UCSD-AML1 (cell line): ENCODE measurements at regions not wholly inside any gene's neighbourhood (a gene's known extent, or its start where the extent isn't known, plus 50 kb on each side); places are given as distances from the start of the nearest gene placed in this dataset.

Experiments used
- DNase-seq: peaks from one replicate; lab custom pipeline; 2025; ENCODE audit not compliant: unreplicated experiment; lab: John Stamatoyannopoulos, UW

DNA sequence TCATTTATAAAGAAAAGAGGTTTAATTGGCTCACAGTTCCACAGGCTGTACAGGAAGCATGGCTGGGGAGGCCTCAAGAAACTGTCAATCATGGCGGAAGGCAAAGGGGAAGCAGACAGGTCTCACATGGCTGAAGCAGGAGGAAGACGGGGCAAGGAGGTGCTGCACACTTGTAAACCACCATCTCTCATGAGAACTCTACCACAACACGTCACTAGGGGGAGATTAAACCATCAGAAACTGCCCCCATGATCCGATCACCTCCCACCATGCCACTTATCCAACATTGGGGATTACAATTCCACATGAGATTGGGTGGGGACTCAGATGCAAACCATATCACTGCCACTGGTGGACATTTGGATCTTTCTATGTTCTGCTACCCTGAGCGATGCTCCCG, 351.4 kb downstream of the NPHP4 start:
- no peak for DNase-seq

DNA sequence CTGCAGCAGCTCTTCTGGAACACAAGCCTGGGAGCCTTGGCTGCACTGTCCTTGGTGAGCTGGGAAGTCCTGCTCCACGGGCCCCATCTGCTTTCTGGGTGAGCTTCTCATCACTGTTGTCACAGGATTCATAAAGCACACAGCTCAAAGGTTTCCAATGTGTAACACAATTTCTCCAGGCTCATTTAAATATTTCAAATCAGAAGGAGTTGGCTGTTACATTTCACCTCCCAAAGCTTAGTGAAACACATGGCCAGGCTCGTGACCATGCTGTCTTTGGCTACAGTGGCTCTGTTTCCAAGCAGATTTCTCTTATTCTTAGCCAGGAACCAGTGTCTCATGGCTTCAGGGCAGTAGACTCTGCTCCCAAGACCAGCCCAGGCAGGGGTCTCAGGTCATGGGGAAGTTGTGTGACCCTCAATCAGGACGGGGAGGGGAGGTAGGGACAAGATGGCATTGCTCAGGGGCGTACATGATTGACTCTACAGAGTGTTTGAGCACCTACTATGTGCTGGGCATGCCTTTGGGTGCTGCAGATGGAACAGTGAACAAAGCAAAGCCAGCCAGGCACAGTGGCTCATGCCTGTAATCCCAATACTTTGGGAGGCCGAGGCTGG, 353.0 kb downstream of the NPHP4 start:
- no peak for DNase-seq

DNA sequence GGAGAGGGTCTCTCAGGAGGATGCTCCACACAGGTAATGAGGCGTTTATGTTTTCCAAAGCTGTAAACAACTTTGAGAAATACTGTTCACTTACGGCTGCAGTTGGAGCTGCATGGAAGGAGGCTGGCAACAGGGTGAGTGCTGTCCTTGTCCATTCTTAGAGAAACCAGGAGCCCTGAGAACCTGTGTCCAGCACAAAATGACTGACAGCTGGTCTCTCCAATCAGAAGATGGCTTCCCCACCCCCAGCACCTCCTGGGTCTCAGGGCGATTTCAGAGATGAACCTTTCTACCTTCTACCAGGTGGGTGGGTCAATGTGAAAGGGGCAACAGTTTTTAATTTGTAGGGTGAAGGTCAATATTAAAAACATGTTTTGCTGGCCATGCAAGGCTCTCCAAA, 353.6 kb downstream of the NPHP4 start:
- no peak for DNase-seq

DNA sequence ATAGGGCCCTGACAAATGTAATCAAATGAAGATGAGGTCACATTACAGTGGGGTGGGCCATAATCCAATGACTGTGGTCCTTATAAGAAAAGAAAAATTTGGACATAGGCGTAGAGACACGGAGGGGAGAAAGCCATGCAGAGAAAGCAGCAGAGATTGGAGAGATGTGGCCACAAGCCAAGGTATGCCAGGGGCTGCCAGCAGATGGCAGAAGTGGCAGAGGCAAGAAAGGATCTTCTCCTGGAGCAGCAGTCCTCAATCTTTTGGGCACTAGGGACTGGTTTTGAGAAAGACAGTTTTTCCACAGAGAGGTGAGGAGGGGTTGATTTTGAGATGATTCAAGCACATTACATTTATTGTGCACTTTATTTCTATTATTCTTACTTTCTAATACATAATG, 355.1 kb downstream of the NPHP4 start:
- DNase-seq: peak; percentile 33

DNA sequence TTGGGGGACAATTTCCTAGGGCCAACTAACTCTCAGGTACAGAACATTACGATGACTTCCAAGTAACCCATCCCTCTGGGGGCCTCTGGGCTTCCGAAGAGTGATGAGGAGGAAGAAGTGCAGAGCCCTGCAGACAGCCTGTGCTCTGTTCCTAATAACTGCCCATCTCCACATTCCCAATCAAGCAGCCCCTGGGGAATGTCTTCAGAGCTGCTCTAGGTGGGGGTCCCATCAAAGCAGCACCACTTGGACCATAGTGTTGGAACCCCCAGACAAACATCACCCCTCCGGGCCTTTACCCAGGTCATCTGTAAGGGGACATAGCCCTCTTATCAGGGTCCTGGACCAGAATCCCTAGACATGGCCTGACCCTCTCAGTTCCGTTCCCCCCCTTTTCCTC, 357.3 kb downstream of the NPHP4 start:
- DNase-seq: no peak

DNA sequence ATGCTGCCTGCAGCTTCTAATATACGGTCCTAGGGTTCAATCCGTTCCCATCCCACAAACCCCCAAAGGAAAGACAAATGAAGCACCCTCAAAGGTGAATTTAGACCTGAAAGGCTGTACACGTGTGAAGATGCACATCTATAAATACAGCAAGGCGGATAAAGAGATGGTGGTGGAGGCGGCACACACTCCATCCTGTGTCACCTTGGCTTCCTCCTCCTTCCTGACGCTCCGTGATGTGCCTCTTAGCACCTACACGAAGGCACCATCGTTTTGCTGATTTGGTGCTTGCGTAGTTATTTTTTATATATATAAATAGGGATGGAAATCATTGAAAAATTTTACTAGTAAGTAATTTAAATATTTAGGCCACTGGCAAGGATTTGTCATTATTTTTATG, 359.4 kb downstream of the NPHP4 start:
- no peak for DNase-seq

DNA sequence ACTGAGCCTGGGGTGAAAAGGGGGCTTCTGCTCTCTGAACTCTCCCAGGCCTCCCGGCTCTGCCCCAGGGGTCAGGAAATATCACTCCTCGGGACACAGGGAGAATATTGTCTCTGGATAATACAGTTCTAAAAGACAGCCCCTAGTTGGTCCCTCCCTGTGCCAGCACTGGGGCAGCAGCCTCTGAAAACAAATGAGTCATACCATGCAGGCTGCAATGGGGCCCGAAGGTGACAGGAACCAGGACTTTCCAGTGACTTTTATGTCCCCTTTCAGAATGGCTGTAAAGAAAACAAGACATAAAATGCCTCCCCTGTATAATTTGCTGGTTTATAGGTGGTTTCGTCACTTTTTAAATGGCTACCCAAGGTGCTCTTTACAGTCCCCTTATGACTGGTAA, 360.0 kb downstream of the NPHP4 start:
- DNase-seq: no peak

DNA sequence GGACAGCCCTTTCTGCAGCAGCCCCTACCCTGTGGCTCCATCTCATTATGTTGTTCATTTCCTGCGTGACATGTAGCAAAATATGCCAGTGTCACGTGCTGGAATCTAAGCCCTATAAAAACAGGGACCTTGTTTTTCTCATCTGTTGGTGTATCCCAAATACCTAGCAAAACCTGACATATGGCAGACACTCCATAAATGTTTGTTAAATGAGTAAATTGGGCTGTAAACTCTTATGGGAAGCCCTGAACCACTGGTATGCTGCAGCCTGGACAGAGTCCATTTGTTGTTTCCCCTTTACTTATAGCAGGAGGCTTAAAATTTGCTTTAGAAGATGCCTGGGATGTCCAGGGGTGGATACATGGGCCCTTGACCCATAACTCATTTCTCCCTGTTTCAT, 363.8 kb downstream of the NPHP4 start:
- DNase-seq: no peak

DNA sequence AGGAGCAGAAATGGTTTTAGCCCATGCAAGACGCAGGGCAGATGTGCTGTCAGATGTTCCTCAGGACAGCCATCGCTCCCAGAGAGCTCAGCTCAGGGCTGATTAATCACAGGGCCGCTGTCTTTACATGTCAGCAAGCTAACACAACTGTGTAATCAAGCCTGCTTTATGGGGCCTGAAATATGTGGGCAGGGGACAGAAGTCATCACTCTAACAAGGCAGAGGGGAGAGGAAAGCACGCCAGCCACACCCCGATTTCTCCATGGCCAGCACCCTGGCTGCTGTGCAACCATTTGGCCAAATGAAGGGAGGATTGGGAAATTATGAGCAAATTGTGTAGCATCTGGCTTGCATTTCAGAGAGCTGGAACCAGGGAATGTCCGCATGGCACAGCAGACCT, 368.8 kb downstream of the NPHP4 start:
- no peak for DNase-seq

DNA sequence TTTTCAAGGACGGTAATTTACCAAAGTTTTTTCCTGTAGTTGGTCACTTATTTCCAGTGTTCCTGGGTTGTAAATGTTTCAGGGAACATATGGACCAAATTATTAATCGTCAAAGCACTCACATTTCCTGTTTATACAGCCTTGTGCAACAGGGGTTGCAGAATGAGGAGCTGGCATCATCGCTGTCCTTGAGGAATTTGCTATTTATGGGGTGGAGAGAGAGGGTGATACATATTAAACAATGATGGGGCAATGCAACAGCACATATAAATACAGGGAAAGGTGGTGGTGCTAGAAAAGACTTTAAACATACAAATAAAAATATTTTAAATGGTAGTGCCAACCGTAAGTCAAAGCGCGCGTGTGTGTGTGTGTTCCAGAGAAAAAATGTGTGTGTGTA, 369.8 kb downstream of the NPHP4 start:
- DNase-seq: no peak

DNA sequence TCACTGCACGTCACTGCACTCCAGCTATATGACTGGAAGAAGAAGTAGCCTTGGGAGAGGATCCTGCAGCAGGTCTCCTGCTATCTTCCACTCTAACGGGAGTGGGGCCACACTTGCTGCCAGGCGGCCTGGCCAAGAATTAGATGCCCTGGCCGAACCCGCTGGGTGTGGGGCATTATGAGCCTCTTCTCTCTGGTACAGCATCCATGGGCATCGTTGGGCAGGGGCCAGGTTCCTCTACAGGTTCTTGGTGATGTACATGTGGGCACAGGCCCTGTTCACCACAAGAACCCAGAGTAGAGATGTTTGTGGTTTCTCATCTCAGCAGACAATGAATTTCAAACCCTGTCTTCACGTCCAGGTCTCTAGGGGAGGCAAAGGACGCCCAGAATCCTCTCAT, 370.5 kb downstream of the NPHP4 start:
- no peak for DNase-seq

DNA sequence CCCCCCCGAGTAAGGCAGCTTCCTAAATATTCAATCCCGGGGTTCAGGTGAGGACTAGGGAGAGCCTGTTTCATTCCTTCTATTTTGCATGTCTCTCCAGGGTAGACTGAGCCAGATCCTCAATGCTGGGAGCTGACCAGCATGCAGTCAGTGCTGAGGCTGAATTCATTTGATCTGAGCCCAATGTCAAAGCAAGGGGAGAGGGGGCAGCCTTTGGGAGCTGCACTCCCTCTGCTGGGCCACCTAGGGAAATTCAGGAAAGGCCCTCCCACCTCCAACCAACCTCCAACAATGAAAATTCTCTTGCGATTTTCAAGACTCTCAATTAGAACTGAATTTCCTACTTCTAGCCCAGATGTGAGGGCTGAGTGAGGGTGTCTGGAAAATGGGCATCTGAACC, 371.2 kb downstream of the NPHP4 start:
- no peak for DNase-seq

DNA sequence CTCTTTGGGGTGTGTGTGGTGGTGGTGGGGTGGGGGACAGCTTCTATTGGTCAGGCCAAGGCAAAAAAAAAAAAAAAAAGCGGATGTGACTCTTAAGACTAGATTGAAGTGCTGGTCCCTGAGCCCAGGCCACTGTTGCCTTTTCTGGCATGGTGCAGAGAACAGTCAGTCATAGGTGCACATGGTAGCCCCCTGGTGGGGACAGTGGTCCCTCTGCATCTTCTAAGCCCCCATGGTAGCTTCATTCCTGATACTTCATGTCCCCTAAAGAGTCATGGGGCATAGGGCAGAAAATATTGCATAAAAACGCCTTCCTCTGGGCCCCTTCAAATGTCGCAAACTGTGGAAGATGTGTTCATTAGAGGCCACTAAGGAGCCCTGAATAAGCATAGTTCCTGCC, 371.8 kb downstream of the NPHP4 start:
- no peak for DNase-seq

DNA sequence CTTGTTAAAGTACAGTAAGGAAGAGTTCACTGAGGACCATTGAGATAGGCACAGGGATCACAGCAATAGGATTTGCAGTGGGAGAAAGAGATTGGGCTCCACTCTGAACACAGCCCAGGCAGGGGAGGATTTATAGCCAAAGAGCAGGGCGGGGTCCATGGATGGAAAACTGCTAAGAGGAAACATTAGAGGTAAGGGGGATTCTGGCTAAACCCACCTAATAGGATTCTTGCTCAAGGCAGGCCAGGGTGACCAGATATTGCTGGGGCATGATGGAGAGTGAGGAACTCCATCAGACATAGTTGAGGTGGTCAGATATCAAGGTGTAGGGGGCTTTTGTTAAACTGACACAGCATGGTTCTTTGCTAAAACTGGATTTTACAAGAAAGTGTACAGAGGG, 372.8 kb downstream of the NPHP4 start:
- no peak for DNase-seq

DNA sequence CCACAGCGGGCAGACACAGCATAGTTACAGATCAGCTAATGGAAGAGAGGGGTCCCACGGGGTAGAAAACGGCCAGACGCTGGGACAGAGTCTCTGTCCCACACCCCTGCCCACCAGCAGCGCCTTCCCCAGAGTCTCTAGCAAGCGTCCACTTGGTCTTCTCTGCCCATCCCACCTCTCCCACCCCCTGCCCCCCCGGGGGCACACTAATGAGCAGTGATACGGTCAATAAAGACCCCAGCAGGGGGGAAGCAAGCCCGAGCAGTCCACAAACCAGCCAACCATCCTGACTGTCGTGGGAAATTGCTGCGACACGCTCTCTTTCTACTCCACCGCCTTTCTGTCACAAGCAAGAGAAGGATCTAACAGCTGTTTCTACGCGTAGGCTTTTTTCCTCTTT, 374.7 kb downstream of the NPHP4 start:
- no peak for DNase-seq

DNA sequence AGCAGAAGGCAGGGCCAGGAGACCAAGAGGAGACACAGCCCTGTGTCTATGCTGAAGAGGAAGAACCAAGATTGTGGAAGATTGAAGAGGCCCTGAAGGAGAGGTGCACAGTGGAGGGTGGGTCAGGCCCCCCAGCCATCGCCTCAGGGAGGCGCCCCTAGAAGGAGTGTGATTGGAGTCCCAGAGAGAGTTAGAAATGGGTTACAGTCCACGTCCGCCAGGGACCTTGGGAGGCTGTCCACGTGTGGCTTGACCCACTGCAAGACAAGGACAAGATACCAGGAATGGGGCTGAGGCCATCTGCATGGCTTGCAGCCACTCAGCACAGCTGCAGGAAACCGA, 375.1 kb downstream of the NPHP4 start:
- no peak for DNase-seq

DNA sequence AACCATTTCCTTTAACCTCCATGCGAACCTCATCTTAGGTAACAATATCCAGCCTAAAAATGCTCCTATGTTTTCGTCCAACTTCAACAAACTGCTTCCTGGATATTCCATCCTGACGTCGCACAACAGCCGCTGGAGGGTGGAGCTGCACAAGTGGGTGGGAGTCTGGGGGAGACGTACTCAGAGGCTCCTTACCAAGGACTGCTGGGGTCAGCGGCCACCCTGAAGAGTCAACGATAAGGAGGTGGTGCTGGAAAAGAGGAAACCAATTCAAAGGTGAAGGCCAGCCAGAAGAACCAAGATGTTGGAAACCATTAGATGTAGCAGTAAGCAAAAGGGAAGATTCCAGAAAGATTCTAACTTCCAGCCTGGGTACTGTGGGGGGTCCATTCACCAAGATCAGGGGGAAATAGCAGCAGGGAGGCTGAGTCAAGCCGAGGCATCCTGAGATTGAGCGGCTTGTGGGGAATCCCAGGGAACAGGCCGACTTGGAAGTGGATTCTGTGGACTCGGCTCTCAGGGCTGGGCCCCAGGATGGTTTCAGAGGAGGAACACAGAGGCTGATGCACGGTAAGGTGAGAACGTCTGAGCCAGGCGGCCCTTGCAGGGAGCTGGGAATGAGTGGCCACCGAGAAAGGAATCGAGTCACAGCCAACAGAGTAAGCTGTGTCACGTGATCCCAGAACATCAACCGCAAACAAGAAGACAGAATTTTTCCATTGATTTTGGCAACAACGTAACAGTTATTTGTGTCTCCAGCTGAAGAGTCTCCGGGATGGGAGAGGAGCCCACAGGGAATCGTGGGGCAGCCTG, 375.7 kb downstream of the NPHP4 start:
- no peak for DNase-seq

DNA sequence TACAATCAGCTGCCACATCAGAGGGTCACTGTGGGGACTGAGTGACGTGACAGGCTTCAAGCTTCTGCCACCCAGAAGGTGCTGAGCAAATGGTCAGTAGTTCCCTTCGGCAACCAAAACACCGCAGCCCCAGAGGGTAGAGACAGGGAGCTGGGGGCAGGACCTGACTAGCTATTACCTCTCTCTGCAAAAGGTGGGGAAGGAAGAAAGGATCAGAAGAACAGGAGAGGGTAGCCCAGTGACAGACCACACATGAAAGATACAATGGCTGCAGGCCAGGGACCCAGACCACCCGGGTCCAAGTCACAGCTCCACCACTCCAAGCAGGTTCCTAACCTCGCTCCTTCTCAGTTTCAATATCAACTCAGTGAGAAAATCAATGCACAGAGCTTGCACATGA, 377.1 kb downstream of the NPHP4 start:
- DNase-seq: no peak

DNA sequence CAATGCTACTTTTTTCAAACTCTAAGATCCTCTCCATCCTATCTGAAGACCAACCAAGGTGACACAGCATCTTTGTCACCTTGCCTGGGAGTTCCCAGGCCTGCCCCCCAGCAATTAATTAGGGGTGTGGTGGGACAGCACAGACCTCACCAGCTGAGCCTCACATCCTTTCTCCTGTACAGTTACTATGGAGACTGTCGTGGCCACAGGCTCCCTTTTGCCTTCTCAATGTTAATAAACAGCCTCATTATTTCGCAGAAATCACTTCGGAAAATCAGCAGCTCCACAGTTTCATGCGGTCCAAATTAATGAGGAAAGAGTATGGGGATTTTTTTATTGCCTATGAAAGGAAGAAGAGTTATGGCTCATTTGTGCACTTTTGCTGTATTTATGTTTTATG, 378.3 kb downstream of the NPHP4 start:
- DNase-seq: no peak

DNA sequence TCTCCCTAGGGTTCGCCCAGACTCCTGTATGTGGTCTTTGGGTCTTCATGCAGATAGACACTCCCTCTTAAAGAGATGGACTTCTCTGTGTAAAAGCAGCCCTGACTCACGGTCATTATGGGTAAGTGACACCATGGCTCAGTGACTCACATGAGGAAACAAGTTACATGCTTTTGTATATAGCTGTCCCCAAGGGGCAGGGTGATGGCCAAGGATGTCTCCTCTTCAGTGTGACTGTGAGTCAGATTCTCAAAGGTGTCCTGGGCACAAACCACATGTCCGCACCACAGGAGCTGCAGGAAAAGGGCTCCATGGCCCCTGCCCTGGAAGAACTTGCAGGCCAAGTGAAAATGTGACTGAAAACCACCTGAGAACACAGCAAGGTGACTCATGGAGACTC, 380.4 kb downstream of the NPHP4 start:
- DNase-seq: no peak

DNA sequence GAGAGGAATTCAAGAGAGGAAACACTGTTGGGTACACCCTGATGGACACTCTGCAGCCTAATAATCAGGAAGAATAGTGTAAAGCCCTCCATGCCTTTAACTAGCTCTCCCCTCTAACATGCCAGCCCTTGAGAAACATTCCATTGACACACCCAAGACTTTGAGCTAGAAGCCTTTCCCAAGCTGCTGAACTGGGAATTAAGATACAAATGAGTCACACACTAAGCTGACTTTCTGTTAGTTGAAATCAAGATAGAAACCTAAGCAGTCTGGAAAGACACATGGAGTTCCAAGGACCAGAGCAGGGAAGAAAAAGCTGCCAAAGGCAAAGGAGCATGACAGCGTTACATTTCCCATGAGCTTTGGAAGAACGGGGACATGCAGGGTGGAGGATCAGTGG, 380.8 kb downstream of the NPHP4 start:
- no peak for DNase-seq

DNA sequence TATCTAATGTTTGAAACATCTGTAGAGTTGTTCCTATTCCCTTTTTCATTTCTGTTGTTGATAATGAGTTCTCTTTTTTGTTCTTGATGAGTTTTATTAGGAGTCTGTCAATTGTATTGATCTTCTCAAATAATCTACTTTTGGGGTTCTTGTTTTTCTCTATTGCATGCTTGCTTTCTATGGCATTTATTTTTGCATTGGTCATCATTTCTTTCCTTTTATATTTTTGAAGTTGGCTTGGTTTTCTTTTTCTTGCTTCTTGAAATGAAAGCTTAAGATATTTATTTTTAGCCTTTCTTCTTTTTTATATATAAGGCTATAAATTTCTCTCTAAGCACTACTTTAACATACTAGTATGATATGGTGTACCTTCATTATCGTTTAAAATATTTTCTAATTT, 381.8 kb downstream of the NPHP4 start:
- DNase-seq: no peak
